ENCODE measurements at regions not wholly inside any gene's neighbourhood (a gene's known extent, or its start where the extent isn't known, plus 50 kb on each side); places are given as distances from the start of the nearest gene placed in this dataset.

DNA sequence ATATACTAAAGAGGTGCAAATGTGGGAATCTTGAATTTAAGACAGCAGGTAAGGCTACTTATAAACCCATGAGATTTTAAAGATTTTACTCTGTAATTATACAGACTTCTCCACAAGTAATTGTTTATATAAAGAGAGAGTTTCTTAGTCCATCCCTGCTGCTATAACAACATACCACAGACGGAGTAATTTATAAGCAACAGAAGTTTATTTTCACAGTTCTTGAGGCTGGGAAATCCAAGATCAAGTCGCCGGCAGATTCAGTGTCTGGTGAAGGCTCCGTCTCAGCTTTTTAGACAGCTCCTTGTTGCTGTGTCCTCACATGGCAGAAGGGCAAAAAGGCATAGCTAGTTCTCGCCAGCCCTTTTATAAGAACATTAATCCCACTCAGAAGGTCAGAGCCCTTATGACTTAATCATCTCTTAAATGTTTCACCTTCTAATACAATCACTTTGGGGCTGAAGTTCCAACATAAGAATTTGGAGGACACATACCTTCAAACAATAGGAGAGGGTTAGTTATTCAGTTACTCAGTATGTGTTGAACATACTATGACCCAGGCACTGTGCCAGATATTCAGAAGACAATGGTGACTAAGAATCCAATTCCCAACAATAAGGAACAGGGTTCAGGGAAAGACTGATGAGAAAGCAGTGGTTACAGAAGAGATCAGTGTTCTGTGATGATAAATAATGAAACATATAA is 466.0 kb downstream of the RIT2 start:
- DNase-seq: no peak

DNA sequence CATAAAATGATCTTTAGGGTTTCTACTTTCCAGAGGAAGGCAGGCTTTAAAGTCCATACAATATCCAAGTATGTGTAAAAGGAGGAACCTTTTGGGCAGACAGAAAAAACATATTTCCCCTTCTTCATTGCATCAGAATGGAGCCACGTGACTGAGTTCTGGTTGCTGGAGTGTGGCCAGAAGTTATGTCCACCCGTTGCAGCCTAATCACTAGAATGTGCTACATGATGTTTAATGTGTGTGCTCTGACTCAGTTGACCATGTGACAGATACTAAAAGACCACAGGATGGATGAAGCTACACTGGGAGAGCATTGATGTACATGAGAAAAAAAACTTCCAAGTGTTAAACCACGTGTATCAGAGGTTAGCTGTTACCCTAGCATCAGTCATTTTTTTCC is 460.9 kb downstream of the RIT2 start:
- no peak for DNase-seq

DNA sequence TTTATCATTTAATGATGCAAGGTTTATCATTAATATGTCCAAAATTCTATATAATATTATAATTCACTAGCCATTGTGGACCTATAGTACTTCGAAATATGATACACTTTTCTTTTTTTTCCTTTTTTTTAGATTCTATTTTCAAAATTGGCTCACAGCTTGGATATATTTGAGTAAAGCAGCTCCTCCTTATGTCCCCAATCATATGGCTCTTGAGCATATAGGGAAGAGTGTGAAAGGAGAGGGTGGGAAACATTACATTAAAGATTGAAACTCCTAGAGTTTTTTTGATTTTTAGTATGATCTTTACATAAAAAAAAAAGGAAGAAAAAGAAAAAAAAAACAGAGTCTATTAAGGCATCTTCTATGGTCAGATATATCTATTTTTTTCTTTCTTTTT is 457.9 kb downstream of the RIT2 start:
- DNase-seq: no peak

DNA sequence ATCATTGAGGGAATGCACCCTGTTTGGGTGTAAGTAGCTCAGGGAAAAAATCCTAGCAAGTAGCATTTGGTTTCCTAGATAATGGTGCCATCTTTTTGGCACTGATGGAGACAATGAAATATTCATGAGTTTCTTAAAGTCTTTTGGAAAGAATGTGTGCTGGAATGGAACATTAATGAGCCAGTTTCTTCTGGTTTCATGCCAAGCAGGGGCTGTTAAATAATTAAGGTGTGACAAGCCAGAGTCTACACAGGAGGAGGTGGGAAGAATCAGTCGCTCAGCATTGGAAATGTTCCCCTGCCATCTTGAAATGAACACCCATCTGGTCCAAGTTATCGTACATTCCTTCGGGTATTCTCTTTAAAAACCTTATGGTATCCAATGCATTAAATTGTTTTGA is 457.3 kb downstream of the RIT2 start:
- no peak for DNase-seq

DNA sequence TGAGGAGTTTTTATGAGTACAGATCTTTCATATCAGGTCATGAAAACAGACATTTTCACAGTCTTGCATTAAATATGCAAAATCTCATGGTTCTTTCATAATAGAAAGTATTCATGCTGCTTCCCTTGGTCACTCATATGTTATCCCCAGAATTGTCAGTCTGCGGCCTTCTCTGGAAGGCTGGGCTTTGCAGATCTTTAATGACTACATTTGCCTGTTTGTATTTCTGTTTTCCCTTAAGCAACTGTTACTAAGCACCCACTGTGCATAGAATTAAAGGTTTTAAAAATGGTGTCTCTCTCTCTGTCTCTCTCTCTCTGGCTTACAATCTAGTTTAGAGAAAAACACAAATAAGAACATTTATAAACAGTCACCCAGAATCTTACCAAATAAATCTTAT is 456.3 kb downstream of the RIT2 start:
- DNase-seq: no peak

DNA sequence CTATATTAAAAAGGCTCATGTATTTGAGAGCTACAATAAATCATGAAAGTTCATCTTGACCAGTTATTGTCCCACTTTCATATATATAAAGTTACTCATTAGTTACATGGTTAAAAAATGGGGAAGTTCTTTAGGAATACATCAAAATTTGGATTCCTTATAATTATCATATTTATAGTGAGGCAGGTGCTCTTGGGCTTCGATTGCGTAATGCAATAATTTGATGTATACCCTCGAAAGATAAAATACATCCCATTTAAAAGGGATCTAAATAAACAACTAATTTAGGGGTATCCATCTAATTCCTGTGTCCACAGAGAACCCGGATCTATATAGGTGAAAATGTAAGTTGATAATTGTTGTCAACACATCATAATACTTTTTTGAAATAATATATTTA is 444.6 kb downstream of the RIT2 start:
- no peak for DNase-seq

DNA sequence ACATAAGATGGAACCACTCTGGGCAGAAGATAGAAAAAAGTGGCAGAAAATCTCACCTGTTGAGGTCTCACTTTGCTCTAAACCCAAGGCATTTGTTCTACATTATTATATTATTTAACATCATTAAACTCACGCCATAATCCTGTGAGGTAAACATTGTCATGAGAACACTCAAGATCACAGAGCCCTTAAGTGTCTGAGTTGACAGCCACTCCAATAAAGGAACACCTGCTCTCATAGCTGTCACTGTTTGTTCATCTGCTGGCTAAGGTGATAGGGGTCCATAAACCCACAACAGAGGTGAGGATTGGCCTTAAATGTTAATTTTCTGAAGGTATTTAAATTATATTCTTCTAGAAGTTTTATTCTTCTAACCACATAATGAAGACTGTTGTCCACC is 439.7 kb downstream of the RIT2 start:
- peak; percentile 97 for DNase-seq

DNA sequence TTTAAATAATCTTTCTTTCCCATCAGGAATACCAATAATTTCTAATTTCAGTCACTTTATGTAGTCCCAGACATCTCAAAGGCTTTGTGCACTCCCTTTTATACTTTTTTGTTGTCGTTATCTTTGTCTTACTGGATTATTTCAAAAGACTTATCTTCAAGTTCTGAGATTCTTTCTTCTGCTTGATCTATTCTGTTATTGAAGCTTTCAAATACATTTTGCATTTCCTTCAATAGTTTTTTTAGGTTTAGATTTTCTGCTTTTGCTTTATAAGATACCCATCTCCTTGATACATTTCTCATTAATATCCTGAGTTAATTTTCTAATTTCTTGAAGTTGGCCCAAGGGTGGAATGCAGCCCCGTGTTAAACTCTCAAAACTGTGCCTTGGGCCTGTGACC is 432.4 kb downstream of the RIT2 start:
- DNase-seq: no peak

DNA sequence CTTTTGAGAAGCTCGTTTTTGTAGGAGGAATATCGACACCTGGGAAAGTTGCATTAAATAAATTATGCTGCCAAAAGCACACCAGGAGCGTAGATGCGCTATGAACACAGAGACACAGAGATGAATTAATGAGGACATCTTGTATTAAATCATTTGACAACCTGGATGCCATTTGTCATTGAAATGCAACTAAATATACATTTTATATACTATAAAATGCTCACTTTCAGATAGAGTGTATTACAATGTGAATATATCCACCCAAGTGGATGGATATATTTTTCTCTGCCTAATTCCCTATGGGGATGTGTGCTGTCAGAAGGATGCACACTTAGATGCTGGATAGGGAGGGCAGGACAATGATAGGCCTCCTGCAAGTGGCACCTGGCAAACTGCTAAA is 426.2 kb downstream of the RIT2 start:
- no peak for DNase-seq

Data from NCI-H146 (cell line).